DND-41 (cell line): ENCODE measurements at regions not wholly inside any gene's neighbourhood (a gene's known extent, or its start where the extent isn't known, plus 50 kb on each side); places are given as distances from the start of the nearest gene placed in this dataset.
A peak's percentile ranks its signal among the peaks of the same experiment; 100 is the strongest.

ENCODE experiments used
- ATAC-seq: fragments of 200-7000 bp; cut with Tn5 transposase; 3 replicates; pipeline ENCODE4 v1.9.1; 2021; ENCODE audit warnings: low read depth; ENCODE audit not compliant: insufficient read depth
- DNase-seq: peaks from one replicate; pipeline ENCODE4 v3.0.0-alpha.2; 2020
- H2AFZ ChIP-seq: 2 replicates; pipeline ENCODE4 v1.6.0; 2012; ENCODE audit warnings: low read depth, low read length
- H3K27ac ChIP-seq: 2 replicates; pipeline ENCODE4 v1.5.1; 2012; ENCODE audit warnings: low read length, inconsistent platforms
- H3K27me3 ChIP-seq: fragments of 200-600 bp; sonication (generic); 2 replicates; pipeline ENCODE4 v1.6.0; 2012; ENCODE audit warnings: low read length, mild to moderate bottlenecking, inconsistent platforms; ENCODE audit not compliant: insufficient read depth, poor library complexity
- H3K36me3 ChIP-seq: 2 replicates; pipeline ENCODE4 v1.5.1; 2012; ENCODE audit warnings: low read length, inconsistent platforms; ENCODE audit not compliant: insufficient read depth
- H3K4me1 ChIP-seq: 2 replicates; pipeline ENCODE4 v1.5.1; 2012; ENCODE audit warnings: mild to moderate bottlenecking, low read length; ENCODE audit not compliant: insufficient read depth
- H3K4me2 ChIP-seq: 2 replicates; pipeline ENCODE4 v1.6.0; 2012; ENCODE audit warnings: mild to moderate bottlenecking, moderate library complexity, low read length, inconsistent platforms; ENCODE audit not compliant: insufficient read depth
- H3K4me3 ChIP-seq, 2 experiments: fragments of 200-600 bp in 1 of 2; shearing (Covaris generic) in 1 of 2; 2 replicates each; pipeline ENCODE4 v1.5.1; 2012 to 2016; ENCODE audit warnings: inconsistent platforms in 2 of 2, low read length in 2 of 2, mild to moderate bottlenecking in 2 of 2, low read depth in 1 of 2, moderate library complexity in 1 of 2
- H3K79me2 ChIP-seq: 2 replicates; pipeline ENCODE4 v1.6.0; 2012; ENCODE audit warnings: low read length, inconsistent platforms; ENCODE audit not compliant: insufficient read depth
- H3K9ac ChIP-seq: 2 replicates; pipeline ENCODE4 v1.6.0; 2012; ENCODE audit warnings: low read depth, mild to moderate bottlenecking, inconsistent platforms, low read length, moderate library complexity
- H3K9me3 ChIP-seq: 2 replicates; pipeline ENCODE4 v1.5.1; 2012; ENCODE audit warnings: low read length, moderate library complexity, mild to moderate bottlenecking, inconsistent platforms; ENCODE audit not compliant: insufficient read depth, severe bottlenecking
- H4K20me1 ChIP-seq: 2 replicates; pipeline ENCODE4 v1.6.0; 2012; ENCODE audit warnings: low read length; ENCODE audit not compliant: insufficient read depth
- EZH2 ChIP-seq: IDR thresholded peaks from 3 replicates; pipeline ENCODE4 v1.6.1; 2012; ENCODE audit warnings: borderline replicate concordance, low read depth, mild to moderate bottlenecking, moderate library complexity, low read length, inconsistent platforms; ENCODE audit not compliant: severe bottlenecking
- TF ChIP-seq, protein P1 (sequence below): IDR thresholded peaks from 2 replicates; pipeline ENCODE4 v1.5.1; 2012; ENCODE audit warnings: borderline replicate concordance, low read length, moderate library complexity, mild to moderate bottlenecking; ENCODE audit not compliant: poor library complexity, severe bottlenecking; ENCODE audit errors: extremely low read depth

DNA sequence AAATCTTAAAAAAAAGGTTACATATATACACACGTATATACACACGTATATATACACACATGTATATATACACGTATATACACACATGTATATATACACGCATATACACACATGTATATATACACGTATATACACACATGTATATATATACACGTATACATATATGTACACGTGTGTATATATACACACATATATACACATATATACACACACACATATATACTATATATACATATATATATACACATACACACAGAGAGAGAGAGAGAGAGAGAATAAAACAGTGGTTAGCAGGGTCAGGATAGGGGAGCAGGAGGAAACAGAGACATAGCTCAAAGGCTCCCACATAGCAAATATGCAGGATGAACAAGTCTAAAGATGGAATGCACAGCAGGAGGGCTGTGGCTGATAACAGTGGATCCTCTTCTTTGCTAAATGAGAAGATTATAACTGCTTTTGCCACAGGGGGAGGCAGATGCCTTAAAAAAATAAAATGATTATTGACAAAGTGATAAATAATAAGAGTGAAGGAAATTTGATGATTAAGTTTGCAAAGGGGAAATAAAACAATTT lies 714.5 kb downstream of the UQCRFS1 start:
- H2AFZ ChIP-seq, result no peak overlapping the region
- H3K4me2 ChIP-seq, result no peak overlapping the region
- H3K27me3 ChIP-seq, result no peaks in the 10 kb centered on the region
- H3K9ac ChIP-seq, result no peak overlapping the region
- peaks cover 4% of the 10 kb centered on the region for H3K9me3 ChIP-seq
- H3K27ac ChIP-seq, result no peak overlapping the region
- no peaks in the 10 kb centered on the region for H3K79me2 ChIP-seq
- ATAC-seq, result no peak
- H3K4me1 ChIP-seq, result peaks cover 50% of the 10 kb centered on the region
- no peak overlapping the region for H3K4me3 ChIP-seq
- TF ChIP-seq, protein P1, sequence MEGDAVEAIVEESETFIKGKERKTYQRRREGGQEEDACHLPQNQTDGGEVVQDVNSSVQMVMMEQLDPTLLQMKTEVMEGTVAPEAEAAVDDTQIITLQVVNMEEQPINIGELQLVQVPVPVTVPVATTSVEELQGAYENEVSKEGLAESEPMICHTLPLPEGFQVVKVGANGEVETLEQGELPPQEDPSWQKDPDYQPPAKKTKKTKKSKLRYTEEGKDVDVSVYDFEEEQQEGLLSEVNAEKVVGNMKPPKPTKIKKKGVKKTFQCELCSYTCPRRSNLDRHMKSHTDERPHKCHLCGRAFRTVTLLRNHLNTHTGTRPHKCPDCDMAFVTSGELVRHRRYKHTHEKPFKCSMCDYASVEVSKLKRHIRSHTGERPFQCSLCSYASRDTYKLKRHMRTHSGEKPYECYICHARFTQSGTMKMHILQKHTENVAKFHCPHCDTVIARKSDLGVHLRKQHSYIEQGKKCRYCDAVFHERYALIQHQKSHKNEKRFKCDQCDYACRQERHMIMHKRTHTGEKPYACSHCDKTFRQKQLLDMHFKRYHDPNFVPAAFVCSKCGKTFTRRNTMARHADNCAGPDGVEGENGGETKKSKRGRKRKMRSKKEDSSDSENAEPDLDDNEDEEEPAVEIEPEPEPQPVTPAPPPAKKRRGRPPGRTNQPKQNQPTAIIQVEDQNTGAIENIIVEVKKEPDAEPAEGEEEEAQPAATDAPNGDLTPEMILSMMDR, result no peak
- TF ChIP-seq EZH2, result no peak
- DNase-seq, result no peak
- no peaks in the 10 kb centered on the region for H4K20me1 ChIP-seq
- no peaks in the 10 kb centered on the region for H3K36me3 ChIP-seq

DNA sequence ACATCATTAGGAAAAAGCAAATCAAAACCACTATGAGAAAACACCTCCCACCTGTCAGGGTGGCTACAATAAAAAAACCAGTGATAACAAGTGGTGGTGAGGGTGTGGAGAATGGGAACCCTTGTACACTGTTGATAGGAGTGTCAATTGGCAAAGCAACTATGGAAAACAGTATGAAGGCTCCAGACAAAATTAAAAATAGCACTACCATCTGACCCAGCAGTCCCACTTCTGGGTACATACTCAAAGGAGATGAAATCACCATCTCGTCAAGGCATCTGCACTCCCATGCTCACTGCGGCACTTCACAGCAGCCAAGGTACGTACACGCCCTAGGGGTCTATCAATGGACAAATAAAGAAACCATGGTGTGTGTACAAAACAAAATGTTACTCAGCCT lies 715.1 kb downstream of the UQCRFS1 start:
- H3K27ac ChIP-seq, result no peak overlapping the region
- no peaks in the 10 kb centered on the region for H3K27me3 ChIP-seq
- no peak for DNase-seq
- H3K9ac ChIP-seq, result no peak overlapping the region
- peaks cover 44% of the 10 kb centered on the region for H3K4me1 ChIP-seq
- TF ChIP-seq, protein P1, result no peak
- TF ChIP-seq EZH2, result no peak
- peaks cover 4% of the 10 kb centered on the region for H3K9me3 ChIP-seq
- H3K79me2 ChIP-seq, result no peaks in the 10 kb centered on the region
- no peak overlapping the region for H3K4me2 ChIP-seq
- no peak for ATAC-seq
- H4K20me1 ChIP-seq, result no peaks in the 10 kb centered on the region
- H3K4me3 ChIP-seq, result no peak overlapping the region
- no peak overlapping the region for H2AFZ ChIP-seq
- no peaks in the 10 kb centered on the region for H3K36me3 ChIP-seq

DNA sequence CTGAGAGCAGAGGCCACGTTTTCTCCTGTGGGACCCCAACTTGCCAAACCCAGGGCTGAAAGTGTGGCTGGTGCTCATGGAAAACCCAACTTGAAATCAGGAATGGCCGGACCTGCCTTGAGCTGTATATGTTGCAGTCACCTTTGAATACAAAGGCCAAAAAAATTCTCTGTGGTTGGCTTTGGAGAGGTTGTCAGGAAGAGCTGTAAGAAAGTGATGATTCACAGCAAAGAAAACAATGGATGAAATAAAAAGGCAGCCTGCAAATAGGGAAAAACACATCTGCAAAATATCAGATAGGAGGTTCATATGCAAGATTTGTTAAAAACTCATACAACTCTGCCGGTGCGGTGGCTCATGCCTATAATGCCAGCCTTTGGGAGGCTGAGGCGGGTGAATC lies 715.8 kb downstream of the UQCRFS1 start:
- no peak overlapping the region for H3K9ac ChIP-seq
- ATAC-seq, result no peak
- no peak overlapping the region for H3K4me3 ChIP-seq
- H3K36me3 ChIP-seq, result no peaks in the 10 kb centered on the region
- H3K4me2 ChIP-seq, result no peak overlapping the region
- H2AFZ ChIP-seq, result no peak overlapping the region; the same call in 1 of the 2 replicates
- peaks cover 37% of the 10 kb centered on the region for H3K4me1 ChIP-seq
- H3K27ac ChIP-seq, result peak overlapping the region; percentile 52
- no peaks in the 10 kb centered on the region for H3K79me2 ChIP-seq
- no peaks in the 10 kb centered on the region for H3K27me3 ChIP-seq
- peaks cover 4% of the 10 kb centered on the region for H3K9me3 ChIP-seq
- H4K20me1 ChIP-seq, result no peaks in the 10 kb centered on the region
- no peak for TF ChIP-seq EZH2
- TF ChIP-seq, protein P1, result no peak
- no peak for DNase-seq

DNA sequence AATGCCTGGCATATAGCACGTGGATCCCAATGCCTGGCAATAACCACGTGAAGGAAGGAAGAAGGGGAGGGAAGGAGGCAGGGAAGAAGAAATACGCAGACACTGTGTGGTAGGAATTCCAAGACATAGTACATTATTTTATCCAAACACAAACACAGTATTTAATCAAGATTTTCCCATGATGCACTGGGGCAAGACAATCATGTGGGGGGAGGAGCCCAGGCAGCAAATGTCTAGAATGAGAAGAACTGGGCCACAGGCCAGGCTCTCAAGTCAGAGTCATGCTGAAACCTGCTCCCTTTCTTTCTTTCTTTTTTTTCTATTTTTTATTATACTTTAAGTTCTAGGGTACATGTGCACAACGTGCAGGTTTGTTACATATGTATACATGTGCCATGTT lies 717.9 kb downstream of the UQCRFS1 start:
- H3K27ac ChIP-seq, result no peak overlapping the region
- no peaks in the 10 kb centered on the region for H3K27me3 ChIP-seq
- ATAC-seq (no peak), DNase-seq (no peak)
- no peak for TF ChIP-seq EZH2
- TF ChIP-seq, protein P1, result no peak
- H4K20me1 ChIP-seq, result no peaks in the 10 kb centered on the region
- no peak overlapping the region for H3K9ac ChIP-seq
- no peaks in the 10 kb centered on the region for H3K79me2 ChIP-seq
- H3K4me2 ChIP-seq, result no peak overlapping the region
- H3K4me3 ChIP-seq, result no peak overlapping the region
- H3K9me3 ChIP-seq, result peaks cover 4% of the 10 kb centered on the region
- H3K36me3 ChIP-seq, result no peaks in the 10 kb centered on the region
- H3K4me1 ChIP-seq, result peaks cover 18% of the 10 kb centered on the region
- H2AFZ ChIP-seq, result no peak overlapping the region
